ENCODE measurements at regions not wholly inside any gene's neighbourhood (a gene's known extent, or its start where the extent isn't known, plus 50 kb on each side); places are given as distances from the start of the nearest gene placed in this dataset.

DNA sequence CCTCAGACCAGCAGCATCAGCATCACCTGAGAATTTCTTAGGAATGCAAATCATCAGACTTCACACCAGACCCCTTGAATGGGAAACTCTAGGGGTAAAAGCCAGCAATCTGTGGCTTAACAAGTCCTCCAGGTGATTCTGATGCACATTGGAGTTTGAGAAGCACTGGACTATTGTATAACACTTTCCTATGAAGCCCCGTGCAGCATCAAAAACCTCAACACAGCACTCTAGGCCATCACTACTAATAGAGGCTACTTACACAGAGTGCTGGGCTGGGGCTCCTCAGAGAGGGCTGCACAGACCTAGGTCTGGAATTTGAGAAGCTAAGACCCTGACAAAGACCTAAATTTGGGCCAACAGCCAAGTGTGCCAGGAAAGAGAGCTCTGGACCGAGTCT, 95.7 kb upstream of the ARAP3 start:
- DNase-seq, result no peak

DNA sequence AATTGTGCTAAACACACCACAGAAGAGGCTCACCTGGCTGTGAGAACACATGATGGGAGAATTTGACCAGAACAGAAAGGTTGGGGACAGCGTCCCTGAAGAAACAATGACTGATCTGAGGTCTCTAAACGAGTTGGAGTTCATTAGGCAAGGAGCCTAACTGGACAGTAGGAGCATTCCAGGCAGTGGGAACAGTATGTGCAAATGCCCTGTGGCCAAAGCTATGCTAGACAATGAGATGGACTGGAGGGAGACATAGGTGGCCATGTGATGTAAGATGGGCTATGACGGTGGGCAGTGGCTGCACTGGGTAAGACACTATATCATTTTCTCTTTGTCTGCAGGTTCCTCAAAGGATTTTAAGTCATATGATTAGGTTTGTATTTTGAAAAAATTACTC, 95.1 kb upstream of the ARAP3 start:
- DNase-seq, result no peak

DNA sequence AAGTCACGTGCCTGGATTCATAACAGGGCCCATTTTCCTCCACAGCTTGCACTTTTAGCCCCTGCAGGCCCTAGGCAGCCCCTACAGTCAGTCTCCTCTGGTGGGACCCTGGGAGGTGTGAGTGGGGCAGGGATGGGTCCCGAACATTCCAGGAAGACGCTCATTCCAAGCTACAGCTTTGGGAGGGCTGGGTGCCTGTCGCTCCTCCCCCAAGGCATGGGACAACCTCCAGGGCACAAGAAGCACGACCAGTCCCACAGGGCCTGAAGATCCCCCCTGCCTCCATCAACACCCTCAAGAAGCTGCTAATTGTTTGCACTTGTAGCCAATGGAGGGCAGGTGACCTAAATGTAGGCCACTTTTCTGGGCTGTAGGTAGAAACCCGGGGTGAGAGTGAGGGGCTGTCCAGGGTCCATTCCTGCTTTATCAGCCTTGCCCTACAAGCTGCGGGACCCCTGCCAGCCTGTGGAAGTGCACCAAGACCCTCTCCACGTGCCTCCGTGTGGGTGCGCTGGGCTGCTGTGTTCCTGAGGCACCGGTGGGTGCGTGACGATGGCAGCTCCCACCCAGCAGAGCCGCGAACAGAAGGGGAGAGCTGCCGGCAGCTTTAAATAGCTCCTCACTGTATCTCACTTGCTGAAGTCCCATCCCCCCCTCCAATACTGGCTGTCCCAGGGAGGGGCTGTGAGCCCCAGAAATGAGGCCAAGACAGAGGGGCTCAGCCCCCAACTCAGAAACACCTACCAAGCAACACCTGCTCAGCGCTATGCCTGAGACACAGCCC, 91.9 kb upstream of the ARAP3 start:
- DNase-seq, result no peak

DNA sequence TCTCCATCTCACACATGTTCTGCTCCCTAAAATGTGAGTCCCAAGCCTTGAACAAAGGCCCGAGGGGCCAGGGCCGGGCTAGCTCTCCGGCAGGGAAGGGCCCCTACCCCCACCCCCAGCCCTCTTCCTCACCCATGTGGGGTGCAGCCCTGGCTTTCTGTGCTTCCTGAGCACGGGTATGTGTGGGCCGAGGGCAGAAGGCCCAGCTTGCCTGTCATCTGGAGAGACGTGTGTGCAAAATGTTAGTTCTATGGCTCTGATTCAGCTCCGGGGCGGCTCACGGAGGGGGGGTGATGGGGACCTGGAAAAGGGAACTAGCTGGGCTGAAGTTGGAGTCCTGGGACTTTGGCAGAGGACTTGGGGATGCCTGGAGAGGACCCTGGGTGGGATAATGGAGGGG, 90.3 kb upstream of the ARAP3 start:
- DNase-seq, result no peak

DNA sequence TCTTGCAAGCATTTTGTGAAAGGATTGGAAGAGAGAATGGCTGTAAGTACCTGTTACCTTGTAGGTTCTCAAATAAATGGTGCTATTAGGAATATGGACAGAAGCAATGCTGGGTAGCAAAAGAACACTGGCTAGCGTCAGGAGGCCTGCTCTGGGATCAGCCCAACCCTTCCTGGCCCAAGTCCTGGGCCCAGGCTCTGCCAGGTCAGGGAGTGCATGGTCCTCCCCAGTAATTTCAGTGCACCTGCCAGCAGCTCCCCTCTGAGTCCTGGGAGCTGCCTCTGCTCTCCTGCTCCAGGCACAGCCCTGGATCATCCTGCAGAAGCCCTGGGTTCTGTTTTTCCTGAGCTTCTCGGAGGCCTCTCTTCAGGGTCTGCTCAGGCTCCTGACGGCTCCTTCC, 89.5 kb upstream of the ARAP3 start:
- DNase-seq, result no peak

DNA sequence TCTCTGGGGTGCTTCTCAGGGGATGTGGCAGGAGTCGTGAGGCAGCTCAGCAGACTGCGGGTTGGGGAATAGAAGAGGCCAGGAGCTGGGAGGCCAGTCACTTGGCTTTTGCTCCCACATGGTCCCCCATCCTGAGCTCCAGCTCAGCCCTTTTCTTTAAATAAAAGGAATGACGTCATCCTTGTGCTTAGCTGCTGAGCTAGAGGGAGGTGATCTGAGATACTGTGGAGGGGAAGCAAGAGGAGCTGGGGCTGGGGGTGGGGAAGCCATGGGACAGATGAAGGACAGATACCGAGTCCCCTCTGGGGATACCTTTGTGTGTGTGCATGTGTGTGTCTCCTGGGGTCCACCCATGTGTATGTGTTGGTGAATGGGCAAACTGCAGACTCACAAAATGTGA, 89.0 kb upstream of the ARAP3 start:
- no peak for DNase-seq

DNA sequence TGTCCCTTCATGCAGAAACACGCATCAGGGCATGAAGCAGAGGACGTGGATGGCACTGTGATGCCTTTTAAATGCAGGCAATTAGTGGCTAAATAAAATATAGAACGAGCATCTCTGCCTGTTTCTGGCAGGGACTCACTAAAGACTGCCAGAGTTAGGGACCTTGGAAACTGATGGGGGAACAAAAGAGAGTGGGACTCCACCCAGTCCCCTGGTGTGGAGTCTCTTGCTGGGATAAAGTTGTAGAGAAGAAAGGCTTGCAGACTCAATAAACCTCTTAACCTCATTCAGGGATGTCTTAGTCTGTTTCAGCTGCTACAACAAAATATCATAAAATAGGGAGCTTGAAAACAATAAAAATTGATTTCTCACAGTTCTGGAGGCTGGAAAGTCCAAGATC, 87.6 kb upstream of the ARAP3 start:
- no peak for DNase-seq

DNA sequence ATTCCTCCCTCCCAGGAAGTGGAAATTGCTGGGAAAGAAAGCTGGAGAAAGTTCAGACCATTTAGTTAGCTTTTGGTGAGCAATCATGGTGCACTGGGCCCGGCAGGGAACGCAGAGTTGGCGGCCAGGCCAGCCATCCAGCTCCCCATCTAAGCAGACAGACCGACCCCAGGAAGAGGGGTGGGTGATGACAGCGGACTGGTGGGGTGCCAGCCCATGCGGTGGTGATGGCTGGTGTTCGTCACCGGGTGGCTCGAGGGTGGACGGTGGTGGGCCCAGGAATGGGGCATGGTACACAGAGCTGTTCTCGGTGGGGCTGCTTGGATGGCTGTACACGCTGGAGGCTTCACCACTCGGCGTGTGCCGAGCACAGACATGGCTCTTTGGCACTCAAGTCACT, 85.6 kb upstream of the ARAP3 start:
- no peak for DNase-seq

DNA sequence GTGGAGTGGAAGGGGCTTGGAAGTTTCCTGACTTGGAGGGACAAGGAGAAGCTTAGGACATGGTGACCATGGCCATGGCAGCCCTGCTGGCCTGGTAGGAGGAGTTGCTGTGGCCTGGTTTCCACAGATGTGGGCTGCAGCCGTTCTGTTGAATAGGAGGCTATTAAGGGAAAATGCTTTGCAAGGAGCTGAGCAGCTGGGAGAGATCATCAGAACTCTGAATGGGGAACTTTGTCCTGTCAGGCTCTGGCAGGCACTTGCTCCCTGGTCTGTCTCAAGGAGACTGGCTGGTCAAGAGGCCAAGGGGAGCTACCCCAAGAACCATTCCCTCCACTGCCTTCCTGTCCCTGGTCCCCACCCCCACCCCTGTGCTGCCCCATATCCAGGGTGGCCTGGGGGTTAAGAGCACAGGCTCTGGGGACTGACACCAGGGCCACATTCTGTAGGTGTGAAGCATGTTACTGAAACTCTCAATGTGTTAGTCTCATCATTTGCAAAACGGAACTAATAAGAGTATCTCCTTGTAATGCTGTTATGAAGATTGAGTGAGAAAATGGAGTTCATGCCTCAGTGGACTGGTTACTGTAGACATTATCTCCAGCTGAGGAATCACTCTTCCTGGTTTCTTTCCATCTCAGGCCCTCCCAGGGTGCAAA, 84.0 kb upstream of the ARAP3 start:
- DNase-seq, result no peak

DNA sequence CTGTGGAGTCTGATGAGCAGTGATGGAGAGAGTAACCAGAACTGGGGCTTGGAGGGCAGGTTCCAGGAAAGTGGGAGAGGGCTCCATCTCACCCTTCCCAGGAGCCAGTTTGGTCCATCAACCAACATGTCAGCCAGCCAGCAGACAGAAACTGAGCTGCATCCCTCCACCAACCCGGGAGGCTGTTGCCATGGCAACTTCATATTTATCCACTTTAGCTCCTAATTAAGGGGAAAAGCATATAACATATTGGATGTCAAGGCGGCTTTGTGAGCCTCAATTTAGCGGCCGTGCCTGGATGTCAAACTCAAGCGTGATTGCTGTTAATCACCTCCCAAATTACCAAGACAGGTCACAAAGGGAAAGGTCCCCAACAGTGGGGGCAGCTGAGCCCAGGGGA, 81.5 kb upstream of the ARAP3 start:
- DNase-seq, result no peak

DNA sequence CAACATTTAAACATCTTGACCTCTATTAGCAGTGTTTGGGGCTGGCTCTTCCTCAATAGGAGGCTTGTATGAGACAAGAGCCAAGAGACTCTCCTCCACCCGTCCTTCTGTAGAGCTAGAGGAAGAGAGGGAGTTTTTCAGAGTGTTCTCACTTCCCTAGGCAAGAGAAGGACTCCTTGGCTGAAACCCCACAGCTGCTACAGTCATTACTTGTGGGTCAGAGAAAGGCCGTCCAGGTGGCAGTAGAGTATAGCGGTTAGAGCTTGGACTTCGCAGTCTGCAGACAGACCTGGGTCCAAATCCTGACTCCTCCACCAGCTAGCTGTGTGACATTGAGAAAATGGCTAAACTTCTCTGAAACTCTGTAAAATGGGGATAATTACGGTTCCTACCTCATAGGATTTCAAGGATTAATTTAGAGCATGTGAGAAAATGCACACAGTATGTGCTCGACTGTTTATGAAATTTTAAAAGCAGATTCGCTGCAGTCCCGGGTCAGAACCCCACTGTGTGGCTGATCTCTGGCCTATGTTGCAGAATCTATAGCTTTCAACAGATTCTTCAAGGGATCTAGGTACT, 80.8 kb upstream of the ARAP3 start:
- no peak for DNase-seq

DNA sequence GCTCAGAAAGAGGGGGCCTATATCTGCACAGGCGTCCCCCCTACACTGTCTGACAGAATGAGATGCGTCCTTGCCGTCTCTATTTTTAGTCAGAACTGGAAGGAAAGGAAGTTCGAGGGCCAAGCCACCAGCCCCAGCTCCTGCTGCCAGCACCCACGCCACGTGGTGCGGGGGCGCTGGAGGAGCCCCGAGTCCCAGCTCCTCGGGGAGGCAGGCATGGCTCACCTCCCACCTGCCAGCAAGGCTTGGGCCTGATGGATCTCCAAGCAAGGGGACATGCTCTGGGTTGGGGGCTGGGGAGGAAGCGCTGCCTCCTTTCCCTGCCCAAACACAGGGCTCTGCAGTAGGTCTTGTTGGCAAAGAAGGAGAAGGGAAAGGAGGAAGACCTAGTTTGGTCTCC, 80.3 kb upstream of the ARAP3 start:
- DNase-seq, result no peak

DNA sequence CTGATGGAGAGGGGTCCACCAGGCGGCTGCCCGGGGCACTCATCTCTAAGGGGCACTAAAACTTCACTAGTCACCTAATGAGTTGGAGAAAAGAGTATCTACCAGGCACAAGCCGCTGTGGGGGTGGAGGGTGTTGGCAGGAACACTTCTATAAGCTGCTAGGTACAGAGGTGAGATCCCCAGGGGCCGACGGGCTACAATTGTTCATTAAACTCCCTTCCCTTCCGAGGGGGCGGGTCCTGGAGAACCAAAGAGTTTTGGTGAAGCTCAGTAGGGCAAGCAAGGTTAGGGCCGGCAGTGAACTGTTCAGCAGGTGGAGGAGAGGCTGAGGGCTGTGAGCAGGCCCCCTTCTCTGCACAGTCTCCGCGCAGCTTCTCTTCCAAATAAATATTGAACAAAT, 78.7 kb upstream of the ARAP3 start:
- no peak for DNase-seq

DNA sequence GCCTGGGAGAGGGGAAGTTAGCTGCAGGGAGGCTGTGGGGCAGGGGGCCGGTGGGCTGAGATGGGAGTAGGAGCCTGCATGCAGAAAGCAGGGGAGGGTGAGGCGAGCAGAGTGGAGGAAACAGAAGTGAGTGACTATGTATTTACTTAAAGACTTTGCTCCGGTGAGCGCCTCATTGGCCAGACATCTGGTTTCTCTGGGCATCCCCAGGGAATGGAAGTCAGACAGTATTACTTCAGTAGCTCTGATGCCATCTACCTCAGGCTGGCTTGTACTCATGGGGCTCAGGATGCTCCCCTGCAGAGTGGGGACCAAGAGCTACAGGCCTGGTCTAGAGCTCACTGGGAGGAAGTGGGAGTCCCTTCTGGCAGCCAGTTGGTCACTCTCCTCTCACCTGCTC, 78.2 kb upstream of the ARAP3 start:
- no peak for DNase-seq

DNA sequence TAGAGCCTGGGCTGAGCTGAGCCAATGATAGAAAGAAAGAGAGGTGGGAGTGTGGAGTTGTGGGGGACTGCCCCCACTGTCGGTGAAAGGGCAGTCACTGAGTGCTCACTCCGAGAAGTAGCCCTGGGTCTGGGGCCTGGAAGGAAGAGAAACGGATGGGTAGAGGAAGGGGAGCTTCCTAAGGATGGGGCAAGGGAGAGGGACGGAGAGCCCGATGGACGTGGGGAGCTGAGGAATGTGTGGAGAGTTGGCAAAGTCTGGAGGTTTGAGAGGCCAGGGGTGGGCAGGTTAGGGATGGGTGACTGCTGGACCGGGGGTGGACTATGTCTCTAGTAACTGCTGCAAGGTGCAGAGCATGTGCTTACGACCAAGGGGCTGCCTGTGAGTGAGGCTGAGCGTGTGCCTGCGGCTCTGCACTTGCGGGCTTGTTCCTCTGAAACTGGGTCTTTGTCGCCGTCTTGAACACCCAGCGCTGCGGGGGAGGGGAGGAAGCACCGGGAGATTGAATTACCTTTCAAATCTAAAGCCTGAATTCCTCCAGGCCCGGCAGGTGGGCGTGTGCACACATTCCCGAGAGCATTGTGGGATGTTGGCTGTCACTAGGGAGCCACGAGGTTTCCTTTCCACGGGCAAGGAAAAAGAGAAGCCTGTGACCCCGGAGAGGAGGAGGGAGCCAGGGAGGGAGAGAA, 76.4 kb upstream of the ARAP3 start:
- peak in 1 of 2 donors; percentile 3 for DNase-seq

DNA sequence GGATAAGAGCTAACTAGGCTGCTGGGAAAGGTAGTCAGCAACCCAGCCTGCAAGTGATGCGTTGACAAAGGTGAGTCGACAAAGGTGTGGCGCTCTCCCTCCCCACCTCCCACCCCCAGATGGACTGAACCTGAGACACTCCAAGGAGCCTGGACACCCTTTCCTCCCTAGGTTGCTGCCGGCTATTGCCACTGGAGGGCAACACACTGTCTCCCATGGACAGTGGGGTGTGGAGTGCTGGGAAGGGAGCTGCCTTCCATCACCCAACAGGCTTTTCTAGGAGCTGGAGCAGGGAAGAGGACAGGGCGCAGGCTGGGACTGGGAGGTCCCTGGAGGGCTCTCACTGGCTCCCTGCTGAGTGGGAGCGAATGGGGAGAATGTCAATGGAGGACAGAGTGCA, 75.4 kb upstream of the ARAP3 start:
- DNase-seq, result peak in 1 of 2 donors; percentile 3

DNA sequence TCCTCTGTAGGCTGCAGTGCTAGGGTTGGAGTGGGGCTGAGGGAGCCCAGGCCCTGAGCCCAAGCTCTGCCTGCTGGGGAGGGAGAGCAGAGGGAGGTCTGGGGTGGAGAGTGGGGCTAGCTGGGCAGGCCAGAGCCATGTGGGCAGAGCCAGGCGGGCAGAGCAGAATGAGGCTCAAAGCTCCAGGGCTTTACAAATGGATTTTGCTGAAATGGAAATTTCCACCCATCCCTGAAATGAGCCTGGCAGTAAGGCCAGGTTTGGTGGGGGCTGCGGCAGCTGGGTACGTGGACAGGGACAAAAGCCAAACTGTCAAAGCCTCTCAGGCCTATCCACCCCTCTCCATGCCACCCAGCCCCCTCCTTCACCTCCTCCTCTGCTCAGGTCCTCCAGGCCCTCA, 74.2 kb upstream of the ARAP3 start:
- no peak for DNase-seq

DNA sequence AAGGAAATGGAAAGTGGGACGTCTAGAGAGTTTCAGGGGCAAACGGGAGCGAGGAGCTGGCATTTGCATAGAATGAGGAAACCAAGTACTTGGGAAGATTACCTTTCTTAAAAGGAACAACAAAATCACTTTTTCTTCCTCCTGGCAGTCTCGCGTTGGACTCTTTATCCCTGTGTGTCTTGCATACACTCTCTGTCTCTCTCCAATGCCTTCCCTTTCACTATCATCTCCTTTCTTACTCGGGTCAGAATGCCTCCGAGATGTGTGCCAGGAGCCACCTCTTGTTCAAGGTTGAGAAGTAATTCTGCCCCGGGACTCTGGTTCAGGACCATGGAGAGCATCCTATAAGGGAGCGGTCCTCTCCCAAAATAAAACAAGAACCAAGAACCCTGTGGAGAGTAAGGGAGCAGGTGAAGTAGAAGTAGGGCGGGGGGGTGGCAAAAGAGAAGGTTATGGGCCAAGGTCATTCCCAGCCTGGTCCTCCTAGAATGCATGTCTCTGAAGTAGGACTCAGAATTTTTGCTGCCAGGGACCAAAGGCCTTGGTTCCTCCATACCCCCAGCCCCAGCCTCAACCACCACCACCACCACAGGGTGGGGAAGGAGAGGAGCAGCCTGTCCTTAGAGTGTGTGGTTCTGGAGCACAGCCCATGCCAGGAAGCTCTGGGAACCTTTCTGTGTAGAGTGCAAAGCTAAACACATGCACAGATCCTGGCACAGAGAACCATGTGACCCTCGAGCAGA, 72.1 kb upstream of the ARAP3 start:
- DNase-seq, result peak in 1 of 2 donors; percentile 16

DNA sequence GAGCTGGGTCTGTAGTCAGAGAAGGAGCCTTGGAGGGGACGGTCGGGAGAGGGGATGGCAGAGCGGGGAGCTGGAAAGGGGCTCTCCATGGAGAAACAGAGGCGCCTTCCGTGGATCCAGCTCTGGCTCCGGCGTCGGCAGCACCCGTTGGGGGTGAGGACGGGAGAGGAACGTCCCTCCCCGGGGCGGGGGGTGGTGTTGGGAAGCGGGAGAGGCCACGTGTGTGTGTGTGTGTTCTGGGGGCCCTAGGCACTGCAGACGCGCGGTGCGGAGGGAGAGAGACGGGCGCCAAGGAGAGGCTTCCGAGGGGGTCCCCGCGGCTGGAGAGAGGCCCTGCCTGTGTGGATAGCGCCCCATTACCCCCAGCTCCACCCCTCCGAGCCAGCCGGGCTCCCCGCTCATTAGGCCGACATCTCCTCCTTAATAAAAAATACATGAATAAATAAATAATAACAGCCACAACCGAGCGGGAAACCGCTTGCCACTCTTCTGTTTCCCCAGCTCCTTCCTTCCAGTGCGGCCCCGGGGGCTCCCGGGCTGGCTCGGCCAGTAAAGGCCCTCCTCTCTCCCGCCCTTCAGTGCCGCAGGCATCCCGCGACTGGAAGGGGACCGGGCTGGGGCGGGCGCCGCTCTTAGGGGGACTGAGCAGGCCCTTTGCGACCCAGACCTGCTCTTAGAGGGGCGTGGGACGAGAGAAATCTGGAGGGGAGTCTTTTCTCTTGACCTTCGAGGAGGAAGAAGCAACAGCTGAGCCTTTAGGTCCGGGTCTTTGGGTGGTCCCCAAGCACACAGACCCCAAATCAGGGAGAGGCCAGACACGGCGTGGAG, 71.3 kb upstream of the ARAP3 start:
- DNase-seq, result no peak

DNA sequence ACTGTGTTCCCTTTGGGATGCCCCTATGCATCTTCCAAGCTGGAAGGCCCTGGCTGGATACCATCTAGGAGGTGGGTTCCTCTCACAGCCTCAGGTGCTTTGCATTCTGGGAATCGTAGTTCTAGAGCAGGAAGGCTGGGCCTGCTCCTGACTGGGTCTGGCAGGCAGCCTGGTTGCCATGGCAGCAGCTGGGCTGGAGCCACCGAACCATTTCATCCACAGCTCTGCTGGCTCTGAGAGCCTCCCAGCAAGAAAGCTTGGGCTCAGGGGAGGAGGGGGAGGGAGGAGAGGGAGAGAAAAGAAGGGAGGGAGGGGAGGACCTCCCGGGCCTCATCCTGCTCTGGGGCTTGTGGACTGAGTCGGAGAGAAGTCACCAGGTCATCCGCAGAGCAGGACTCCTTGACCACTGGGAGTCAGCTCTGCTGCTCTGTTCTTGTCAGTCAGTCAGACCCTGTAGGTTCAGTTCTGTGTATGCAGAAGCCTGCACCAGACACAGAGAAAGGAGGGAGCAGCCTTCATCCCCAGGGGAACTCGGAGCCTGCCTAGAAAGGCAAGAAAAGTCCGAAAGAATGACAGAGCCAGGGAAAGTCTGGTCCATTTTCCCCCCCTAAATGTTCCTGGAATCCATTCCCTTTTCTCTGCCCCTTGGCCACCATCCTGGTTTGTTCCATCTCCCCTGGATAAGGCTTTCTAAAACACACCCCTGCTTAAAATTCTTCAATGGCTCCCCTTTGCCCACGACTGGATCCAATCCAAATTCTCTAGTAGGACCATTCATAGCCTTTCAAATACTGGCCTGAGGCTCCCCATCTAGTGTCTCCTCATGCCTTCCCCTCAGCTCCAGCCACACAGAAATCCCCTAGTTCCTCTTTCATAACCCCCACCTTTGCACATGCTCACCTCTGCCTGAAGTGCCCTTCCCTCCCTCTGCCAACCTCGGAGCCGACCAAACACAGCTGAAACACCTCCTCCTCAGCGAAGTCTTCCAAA, 65.4 kb upstream of the ARAP3 start:
- no peak for DNase-seq

DNA sequence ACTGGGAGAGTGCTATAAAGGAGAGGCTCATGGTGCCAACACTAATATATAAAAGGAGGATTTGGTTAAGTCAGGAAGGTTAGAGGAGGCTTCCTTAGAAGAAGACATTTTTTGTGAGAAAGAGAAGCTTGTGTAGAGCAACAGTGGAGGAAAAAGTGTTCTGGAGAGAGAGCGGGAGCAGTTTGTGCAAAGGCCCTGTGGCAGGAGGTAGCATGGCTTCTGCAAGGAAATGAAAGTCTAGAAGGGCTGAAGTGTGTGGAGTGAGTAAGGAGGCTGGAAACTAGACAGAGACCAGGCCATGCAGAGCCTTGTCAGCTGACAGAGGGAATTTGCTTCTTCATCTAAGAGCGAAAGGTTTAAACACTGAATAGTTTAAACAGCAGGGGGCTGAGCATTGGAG, 64.4 kb upstream of the ARAP3 start:
- no peak for DNase-seq

All from stimulated activated CD4-positive, alpha-beta T cell treated with anti-CD3 and anti-CD28 coated beads, Interleukin-2, amount 100 ng/mL, for 24 hours (primary cell).